ENCODE measurements at regions not wholly inside any gene's neighbourhood (a gene's known extent, or its start where the extent isn't known, plus 50 kb on each side); places are given as distances from the start of the nearest gene placed in this dataset.
A peak's percentile ranks its signal among the peaks of the same experiment; 100 is the strongest.

DNA sequence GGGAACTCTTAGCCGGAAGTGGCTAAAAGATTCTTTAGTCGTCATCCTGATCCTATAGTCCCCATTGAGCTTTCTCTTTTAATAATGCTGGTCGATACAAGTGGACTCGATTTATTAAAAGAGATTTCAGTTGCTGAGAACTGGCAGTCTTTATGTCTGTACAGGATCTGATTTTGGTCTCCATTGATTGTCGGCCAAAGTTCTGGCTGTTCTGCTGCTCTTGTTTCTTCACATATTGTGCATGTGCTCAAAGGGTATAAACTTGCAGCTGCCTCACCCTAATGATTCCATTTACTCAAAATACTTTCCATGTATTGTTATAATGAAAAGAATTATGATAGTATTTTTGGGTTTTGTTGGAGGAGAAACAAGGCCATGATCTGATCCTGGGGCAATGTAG is 100.7 kb upstream of the CTTNBP2 start:
- no peak for DNase-seq (ENCODE audit: low read depth)

DNA sequence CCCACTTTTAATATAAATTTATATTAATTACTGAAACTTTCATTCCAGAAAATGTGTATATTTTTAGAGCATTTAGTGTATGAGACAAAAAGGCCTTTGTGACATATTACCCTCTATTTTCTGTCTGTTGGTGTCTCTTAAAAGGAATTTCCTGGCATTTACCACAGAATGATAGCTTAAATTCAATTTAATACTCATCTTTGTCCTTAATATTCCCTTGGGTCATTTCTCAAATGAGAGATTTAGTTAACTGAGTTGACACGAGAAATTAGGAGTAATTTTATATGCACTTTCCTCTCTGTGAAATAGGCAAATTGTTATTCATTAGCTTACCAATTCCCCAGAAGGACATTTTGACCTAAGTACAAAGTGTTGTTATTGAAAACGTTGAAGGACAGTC is 101.7 kb upstream of the CTTNBP2 start:
- no peak for DNase-seq (ENCODE audit: low read depth)

DNA sequence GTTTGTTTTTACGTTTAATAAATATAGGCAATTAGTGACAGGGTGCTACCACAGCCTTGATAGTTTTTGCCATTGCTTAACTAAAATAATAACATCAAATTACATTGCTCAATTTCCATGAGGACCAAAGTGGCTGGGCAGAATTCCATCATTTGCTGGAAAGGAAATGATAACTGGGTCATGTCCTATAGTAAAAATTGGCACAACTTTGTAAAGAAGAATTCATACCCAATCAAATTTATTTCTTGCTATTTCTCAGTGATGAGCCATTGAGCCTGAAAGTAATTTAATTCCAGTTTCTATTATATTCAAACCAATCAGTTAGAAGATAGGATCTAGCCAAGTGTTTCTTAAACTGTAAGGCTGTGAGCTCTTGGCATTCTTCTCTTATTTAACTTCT is 102.2 kb upstream of the CTTNBP2 start:
- DNase-seq (ENCODE audit: low read depth): no peak

DNA sequence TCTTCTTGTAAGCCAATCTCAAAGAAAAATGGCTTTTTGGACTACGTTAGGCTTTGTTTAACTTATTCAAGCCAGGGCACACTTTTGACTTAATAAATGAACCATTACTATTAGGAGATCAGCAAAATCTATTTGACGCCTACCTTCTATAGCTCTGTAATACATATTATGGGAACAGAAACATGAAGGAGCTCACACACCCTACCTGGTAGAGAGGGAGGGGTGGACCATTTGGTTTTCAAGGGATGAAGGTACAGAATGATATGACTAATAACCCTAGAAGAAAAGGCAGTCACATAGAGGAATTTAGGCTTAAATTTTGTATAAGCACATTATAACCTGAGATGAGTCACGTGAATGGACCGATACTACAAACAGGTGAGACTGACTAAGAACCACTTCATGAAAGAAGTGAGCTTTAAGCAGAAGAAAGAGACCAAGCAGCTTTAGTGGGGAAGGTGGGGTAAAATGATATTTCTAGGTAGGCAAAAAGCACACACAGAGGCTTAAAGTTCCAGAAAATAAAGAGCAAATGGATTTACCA is 106.8 kb upstream of the CTTNBP2 start:
- no peak for DNase-seq (ENCODE audit: low read depth)

DNA sequence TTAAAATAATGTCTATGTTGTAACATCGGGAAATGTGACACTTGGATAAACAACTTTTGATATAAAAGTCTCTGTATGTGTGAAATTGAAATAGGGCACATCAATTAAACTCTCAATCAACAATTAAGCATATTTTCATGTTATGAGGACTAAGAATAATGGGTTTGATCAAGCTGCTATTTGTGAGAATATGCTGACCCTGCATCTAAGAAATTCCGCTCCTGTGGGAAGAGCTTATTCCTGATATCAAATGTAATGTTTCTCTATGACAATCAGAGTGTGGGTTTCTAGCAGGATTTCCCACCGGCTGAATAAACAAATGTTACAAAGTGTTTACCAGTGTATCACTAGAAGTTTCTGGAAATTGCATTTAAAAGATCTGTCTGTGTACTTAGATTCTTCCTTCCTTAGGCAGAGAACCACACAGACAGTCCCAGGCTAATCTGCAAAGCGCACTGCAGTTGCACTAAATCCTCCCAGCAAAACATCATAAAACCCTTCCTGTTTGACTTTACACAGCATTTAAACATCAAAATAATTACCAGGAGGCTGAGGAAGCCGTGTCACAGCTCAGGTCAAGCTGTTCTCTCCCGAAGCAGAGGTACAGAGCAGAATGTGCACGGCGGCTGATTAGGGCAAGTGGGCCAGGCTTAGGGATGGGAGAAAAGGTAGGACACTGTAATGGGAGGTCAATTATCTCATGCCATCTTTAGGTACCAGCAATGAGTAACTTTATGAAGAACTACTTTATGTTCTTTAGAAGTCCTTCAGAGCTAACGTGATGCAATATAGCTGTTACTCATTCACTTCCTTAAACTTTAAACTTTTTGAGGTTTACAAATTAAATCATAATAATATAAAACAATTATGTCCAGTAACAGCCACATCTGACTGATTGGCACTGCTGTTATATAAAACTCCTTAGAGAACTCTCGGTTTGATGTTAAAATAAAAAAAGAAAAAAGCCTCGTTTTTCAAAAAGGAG is 109.1 kb upstream of the CTTNBP2 start:
- no peak for DNase-seq (ENCODE audit: low read depth)

DNA sequence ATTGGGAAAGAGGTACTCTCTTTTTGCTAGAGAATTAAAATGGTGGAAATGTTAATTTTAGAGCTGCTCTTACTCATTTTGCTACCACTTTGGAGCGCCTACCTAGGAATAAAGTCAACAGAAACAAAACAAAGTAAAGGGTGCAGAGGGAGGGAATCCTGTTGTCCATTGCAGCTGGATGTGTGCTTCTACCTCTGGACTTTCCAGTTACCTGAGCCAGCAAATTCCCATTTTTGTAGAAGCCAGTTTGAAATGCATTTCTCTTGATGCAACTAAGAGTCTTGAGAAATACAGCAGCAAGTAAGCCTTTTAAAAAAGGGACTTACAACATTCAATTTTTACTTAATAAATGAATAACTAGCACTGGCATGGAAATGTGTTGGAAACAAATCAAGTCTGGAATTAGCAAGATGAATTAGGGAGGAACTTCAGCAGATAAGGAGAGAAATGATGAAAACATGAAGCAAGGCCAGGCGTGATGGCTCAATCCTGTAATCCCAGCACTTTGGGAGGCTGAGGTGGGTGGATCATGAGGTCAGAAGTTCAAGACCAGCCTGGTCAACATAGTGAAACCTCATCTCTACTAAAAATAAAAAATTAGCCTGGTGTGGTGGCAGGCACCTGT is 113.5 kb upstream of the CTTNBP2 start:
- DNase-seq (ENCODE audit: low read depth): no peak

DNA sequence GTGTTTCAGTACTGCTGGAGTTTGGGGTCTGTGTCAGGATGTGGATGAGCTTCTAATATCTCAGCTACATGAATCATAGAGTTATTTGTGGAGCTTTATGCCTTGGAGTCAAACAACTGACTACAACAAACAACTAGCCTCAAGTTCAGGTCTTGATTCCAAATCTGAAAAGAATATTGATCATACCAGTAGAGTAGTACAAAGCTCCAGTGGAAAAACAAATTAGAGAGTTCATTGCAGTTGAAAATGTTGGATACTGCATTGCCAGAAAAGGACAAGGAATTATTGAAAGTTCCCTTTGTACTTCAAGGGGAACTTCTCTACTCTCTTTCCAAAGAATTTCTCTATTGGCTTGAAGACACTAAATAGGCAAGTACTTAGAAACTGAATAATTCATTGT is 117.6 kb upstream of the CTTNBP2 start:
- no peak for DNase-seq (ENCODE audit: low read depth)

DNA sequence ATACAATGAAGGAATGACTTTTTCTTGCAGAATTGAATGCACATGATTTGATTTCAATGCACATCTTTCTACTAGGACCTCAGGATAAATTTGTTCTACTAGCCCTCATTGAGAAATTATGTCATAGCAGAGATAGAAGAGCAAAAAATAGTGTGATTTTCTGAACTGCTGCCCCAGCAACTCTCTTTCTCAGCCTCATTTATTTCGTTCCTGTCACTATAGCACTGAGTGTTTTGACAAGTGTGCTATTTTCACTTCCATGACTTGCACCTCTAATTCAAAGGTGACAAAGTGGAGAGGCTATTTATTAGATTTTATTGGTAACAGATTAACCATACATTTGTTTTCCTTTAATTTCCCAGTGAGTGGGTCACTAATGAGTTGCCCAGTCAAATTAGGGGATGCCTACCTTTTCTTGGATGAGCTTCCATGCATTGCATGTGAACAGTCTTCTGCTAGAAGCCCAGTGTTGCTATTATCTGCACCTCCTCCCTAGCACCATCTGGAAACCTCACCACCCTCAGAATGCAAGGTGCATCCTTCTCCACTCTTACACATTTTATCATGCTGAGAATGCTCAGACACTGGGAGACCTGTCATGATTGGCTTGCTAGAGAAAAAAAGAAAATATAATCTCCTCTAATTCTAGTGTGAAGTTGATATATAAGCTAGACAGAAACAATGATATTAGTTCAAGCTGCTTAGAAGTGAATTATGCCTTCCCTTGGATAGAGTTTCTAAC is 119.6 kb upstream of the CTTNBP2 start:
- DNase-seq (ENCODE audit: low read depth): no peak

DNA sequence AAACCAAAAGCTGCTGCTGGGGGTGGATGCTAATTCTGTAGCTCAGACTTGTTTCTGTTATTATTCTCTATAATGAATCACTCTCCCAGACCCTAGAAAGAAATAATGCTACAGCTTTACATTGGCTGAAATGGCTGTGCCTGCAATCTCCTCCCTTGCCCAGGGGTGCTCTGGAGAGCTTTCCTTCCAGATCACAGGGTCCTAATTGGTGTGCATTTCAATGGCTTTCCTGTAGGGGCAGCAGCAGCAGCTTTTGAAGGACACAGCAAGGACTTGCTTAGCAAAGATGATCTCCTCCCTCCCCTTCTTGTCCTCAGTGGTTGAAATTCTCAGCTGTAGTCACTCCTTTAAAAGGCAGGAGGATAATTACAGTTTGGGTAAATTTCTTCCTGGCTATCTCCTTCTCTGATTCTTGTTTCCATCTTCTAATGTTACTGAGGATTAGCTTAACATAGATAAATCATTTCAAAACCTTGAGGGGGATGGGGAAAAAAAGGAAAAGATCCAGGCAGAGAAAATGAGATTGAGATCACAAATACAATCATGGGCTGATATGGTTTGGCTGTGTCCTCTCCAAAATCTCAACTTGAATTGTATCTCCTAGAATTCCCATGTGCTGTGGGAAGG is 120.2 kb upstream of the CTTNBP2 start:
- DNase-seq (ENCODE audit: low read depth): peak; percentile 19

DNA sequence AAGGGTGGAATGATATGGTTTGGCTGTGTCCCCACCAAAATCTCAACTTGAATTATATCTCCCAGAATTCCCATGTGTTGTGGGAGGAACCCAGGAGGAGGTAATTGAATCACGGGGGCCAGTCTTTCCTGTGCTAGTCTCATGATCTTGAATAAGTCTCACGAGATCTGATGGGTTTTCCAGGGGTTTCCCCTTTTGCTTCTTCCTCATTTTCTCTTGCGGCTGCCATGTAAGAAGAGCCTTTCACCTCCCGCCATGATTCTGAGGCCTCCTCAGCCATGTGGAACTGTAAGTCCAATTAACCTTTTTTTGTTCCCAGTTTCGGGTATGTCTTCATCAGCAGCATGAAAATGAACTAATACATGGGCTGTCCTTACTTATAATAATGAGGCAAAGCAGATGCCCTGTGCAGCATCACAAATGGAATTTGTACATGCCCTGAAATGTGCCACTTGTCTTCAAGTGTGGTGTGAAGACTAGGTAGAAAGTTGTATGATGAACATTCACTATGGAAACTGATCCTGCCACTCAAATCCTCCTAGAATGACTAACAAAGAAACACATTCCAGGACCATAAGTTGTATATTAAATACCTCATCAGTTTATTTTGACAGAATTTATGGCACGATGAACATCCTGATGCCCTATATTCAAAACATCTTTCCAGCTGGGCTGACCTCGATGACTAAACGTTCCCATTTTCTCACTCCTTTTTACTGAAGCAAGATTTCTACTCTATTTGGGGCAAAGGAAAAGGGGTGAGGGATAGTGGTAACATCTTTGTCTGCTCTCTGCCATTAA is 122.8 kb upstream of the CTTNBP2 start:
- DNase-seq (ENCODE audit: low read depth): peak; percentile 30

DNA sequence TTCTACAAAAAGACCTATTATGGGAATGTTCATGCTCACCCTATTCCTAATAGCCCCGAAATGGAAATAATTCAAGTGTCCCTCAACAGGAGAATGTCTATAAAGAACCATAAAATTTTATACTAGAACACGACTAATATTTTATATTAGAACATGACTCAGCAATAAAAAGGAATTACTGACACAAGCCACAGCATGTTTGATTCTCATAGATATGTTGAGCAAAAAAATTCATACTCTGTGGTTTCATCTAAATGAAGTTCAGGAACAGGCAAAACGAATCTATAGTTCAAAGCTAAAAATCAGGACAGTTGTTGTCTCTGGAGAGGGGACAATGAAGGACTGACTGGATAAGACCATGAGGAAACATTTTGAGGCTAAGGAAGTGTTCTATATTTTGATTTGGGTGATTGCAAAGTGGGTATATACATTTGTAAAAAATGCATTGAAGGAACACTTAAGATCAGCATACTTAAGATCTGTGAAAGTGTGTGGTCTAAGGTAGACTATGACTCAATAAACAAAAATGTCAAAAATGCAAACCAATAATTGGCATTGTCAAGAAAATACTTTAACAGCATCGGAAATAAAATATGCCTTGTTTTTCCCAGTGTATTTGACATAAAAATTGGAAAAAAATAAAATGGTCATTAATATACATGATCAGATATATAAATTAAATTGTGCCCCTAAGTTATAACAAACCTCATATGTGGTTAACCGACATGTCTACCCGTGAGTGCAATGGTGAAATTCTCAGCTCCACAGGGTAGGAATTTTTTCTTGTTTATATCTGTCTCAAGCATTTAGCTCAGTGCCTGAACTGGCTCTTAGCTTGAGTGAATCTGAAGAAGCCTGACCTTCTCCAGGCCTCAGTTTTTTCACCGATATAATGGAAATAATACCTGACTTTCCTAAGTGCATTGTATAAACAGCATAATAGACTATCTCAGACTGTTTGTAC is 124.9 kb upstream of the CTTNBP2 start:
- peak; percentile 59 for DNase-seq (ENCODE audit: low read depth)

DNA sequence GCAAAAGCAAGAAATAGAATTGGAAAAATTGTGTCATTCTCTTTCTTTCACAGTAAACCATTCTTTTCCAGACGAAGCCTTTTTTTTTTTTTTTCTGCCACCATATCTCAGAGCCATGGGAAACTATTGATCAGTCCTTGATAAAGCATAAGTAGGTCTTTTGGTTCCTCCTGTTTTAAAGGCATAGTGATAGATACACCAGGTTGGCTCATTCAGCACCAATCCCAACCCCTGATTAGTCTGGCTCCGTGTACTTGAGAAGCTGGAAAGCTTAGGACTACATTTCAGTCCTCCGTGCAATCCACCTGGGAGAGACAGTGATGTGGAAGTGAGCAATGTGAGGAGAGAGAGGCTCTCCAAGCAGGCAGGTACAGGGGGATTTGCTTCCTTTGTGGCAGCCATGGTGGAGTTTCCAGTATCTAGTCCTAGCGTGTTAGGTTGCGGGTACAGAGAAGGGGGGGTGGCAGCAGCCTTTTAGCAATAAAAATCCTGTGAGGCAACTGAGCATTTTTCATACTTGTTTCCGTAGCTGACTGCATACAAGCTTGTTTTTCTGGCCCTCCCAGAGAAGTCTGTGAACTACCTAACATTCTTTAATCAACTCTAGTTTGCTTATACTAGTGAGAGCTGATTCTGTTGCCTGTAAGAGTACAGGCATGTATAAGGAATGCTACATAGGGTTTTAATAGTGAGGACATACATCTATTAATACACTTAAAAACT is 127.4 kb upstream of the CTTNBP2 start:
- DNase-seq (ENCODE audit: low read depth): no peak

DNA sequence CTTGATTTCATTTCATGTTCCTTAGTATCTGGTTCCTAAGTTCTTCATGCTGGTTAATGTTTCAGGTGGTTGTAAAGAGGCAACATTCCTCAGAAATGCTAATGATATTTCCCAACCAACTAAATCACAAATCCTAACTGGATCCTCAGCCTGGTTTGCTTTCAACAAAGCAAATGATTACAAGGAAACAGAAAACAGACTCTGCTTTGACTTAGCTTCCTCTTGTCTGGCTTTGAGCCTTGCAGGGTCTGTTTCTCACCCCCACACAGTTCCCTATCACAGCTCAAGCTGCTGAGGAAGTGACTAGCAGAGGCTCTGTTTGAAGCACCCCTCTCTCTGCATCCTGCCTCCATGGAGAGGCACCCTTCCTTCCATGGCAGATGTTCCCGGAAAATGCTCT is 130.2 kb upstream of the CTTNBP2 start:
- no peak for DNase-seq (ENCODE audit: low read depth)

DNA sequence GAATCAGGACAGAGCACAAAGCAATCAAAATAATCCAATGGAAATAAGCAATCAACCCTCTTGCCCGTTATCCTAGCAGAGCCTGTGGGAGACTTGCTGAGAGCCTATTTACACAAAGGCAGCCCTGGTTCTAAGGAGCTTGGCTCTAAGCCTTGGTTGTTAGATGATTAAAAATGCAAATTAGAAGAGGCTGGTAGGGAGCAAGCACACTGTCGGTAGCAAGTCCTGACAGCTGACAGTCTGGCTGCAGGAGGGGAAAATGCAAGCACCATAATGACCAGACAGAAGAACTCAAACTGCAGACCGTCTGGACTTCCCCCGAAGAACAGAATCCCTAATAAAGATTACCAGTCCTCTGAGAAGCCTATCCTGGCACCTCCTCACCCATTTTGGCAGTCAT is 131.8 kb upstream of the CTTNBP2 start:
- DNase-seq (ENCODE audit: low read depth): no peak

DNA sequence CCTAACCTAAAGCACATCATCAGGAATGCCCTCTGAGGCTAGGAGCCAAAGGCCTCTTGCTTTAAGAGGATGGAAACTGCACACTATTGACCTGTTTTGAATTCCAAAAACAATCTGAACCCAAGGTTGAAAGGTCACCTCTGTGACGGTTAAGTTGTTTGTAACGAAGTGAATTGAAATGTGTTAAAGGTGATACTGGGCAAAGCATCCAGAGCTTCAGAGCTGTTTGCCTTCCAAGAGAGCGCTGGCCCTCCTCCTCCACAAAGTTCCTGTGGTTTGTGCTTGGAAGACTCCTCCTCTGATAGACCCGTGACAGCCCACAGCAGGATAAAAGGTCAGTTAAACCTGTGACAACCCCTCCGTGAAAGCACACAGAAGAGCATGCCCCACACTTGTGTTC is 133.7 kb upstream of the CTTNBP2 start:
- DNase-seq (ENCODE audit: low read depth): no peak

DNA sequence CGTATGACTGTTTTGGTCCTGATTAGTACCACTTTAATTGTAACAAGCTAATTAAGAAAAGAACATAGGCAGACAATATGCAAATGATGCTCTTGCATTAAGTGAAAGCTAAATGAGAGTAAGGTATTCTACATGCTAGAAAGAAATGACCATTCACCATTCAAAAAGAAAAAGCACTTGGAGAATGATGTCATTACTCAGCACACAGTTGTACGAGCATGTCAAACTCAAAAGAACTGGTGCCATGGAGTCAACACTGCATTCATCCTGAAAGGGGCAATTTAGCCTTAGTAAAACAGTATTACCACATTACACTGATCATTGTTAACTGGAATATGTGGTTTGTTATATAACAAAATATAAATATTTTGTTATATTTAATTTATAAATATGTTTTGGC is 136.2 kb upstream of the CTTNBP2 start:
- no peak for DNase-seq (ENCODE audit: low read depth)

DNA sequence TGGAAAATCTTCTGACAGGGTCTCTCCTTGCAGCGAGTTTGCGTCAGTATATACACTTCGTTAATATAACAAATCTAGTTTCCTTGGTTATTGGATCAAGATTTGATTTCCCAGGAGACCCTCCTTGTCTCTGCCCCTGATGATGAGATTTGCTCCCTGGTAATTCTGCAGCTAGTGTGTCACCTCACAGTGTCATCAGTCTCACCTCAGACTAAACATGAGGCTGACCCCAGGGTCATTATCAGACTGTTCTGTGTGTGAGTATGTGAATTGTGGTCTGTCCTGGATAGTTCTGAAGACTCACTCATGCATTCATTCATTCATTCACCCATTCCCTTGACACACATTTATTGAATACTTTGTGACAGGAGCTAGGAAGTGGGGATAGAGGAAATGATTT is 138.4 kb upstream of the CTTNBP2 start:
- DNase-seq (ENCODE audit: low read depth): no peak

DNA sequence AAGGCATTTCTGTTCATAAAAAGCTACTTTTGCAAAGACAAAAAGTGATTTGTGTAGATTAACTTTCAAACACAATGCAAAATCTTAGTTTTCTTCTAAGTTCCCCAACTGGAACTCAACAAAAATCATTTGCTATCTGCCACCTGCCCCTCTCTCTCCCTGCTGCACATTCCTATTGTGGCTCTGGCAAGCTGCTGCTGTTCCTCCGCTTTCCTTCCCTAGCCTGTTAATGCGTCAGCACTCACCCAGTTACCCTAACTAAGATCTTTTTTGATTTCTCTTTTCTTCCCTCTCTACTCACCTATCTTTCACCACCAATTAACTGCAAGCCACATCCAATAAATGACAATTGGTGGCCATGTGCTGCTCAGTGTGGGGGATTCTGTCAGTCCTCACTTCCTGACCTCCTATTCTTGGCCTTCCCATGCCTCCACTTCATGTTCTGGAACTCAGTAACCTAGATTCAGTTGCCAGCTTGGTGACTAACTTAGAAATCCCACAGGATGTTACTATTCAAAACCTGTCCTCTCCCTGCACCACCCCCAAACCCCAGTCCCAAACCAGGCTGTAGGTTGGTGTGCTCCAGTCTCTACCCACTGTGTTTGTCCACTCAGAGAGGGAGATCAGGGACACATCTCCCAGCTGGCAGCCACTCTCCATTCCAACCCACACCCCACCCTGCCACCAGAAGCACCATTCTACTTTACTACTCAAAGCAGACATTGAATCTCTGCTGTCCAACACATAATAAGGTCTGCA is 140.2 kb upstream of the CTTNBP2 start:
- DNase-seq (ENCODE audit: low read depth): no peak

DNA sequence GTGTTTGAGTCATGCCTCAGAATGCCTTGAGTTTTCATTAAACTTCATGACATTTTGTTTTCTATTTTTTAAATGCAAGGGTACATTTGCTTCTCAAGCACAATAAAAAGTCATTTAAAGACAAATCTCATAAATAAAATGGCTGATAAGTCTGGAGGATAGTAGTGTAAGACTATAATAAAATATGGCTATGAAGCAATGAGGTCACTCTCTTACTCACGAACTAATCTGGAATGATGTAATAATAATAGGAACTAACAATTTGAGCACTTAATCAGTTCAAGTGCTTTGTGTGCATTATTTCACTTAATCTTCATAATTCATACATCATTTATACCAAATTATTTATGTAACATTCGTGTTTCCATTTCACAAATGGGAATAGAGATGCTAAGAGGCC is 149.3 kb upstream of the CTTNBP2 start:
- DNase-seq (ENCODE audit: low read depth): no peak

Data from non-pigmented ciliary epithelial cell (primary cell).